Endometrial microvascular endothelial cells (primary cell): ENCODE measurements at regions not wholly inside any gene's neighbourhood (a gene's known extent, or its start where the extent isn't known, plus 50 kb on each side); places are given as distances from the start of the nearest gene placed in this dataset.

Experiments used
- in situ Hi-C: cut with HindIII; loops from 2 replicates; pipeline ENCODE4 v1.10.0; 2017; ENCODE audit warnings: low sequenced_read_pairs, low pct_unique_long_range_greater_than_20kb; ENCODE audit errors: inconsistent ontology term

DNA sequence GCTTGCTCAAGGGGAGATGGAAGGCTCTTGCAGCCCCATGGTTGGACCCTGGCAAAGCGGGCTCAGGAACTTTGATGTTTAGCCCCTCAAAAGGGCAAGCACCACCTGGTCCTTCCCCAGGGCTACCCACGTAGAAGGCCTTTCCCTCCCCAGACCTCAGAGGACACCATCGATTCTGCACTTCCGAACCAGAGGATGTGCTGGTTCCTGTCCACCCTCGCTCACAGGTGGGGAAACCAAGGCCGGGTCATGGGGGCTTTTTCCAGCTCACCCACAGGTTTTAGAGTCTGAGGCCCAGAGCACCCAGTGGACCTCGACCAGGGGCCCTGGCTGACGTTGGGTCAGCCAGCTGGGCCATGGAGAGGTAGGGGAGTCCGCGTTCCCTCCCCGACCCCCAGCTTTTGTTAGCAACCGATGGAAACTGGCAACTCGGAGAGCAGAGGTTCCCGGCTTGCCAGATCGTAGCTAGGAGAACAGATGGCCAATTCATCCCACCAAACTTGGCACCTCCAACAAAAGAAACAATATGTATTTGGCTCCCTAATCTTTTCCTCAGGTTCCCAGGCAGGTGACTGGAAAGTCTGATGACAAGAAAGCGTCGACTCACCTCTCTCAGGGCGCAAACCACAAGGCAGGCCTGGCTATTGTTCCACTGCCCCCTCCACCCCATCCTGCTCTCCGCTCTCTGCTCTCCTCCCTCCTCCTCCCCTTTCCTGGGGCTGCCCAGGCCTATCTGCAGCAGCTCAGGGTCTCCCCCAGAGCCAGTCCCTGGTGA lies 167.6 kb upstream of the SMIM23 start:
- in situ Hi-C loops: no loop called here

GRCh38 chr5:171619196-171619595 lies 166.4 kb upstream of the SMIM23 start:
- in situ Hi-C loops: no loop called here

GRCh38 chr5:171619744-171620143 lies 165.9 kb upstream of the SMIM23 start:
- in situ Hi-C loops: no loop called here

GRCh38 chr5:171622010-171622409 lies 163.6 kb upstream of the SMIM23 start:
- in situ Hi-C loops: no loop called here

- in situ Hi-C loops: no loop called here
Observed at GRCh38 chr5:171623107-171623506, 162.5 kb upstream of the SMIM23 start.

DNA sequence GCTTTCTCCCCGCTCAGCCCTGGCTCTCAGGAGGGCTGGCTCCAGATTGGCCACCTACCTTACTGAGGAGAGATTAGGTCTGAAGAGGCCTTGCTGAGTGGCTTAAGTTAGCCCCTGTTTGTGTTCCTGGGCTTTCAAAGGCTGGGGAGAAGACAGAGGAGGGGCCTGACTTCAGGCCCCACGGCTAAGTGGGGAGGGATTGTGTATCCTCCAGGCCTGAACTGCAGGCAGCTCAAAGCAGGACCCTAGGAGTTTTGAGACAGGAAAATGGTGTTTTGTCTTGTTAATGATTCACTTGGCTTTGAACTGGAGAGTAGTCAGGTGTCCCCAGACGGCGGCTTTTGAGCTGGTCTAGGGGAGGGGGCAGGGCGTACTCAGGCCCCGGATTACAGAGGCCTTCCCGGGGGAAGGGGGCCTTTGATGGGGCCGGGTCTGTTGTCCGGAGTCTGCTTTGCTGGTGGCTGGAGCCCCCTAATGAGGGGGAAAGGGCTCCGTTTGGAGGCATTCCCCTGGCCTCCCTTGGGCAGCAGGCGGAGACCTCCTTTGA lies 162.0 kb upstream of the SMIM23 start:
- in situ Hi-C loops: no loop called here

GRCh38 chr5:171624396-171624795 lies 161.2 kb upstream of the SMIM23 start:
- in situ Hi-C loops: no loop called here

- in situ Hi-C loops: loop anchor here (25.0 kb wide), 1 partner anchor 237 kb away; no protein-coding TSS in a partner anchor
Observed at GRCh38 chr5:171625646-171626045, 160.0 kb upstream of the SMIM23 start.

DNA sequence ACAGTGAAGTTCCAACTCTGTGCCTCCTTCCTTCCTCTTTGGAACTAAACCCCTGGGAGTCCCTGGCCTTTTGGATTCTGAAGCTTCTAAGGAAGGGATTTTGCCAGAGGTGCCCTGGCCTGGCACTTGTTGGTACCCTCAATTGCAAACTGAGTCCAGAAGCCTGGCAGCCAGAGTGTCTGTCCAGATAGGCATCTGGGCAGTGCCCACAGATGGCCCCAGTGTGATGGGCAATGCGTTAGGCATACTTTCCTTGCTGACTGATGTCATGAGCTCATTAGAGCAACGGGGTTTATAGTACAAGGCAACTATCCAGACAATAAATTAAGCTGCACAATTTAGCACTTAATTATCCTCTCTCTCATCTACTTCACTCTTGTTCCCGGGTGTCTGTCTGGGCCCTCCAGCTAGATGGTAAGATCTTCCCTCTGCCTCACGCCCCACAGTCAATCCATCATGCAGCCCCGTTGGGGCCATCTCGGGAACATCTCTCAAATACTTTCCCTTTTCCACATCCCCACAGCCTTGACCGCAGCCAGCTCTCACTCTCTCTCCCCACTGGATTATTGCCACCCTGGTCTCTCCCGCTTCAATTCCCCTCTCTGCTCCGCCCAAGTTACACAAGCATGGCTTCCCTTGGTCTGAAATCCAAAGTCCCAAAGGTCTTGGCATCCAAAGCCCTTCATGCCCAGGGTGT lies 157.5 kb upstream of the SMIM23 start:
- in situ Hi-C loops: loop anchor here (25.0 kb wide), 1 partner anchor 234 kb away; no protein-coding TSS in a partner anchor

DNA sequence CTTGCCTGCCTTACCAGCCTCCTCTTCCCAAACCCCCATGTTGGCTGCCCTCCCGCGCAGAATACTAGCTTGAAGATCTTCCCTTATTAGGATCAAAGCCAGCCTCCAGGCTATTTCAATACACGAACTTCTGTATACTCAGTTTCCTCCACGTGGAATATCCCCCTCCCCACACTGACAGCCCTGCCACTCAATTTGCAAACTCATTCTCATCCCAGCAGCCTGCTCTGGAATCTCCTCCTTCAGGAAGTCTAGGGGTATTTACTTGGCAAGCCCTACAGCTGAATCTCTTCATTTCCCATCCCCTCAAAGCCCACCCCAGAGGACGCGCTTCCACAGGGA lies 157.0 kb upstream of the SMIM23 start:
- in situ Hi-C loops: loop anchor here (25.0 kb wide), 1 partner anchor 234 kb away; no protein-coding TSS in a partner anchor

GRCh38 chr5:171629221-171629620 lies 156.4 kb upstream of the SMIM23 start:
- in situ Hi-C loops: loop anchor here (25.0 kb wide), 1 partner anchor 233 kb away; no protein-coding TSS in a partner anchor

DNA sequence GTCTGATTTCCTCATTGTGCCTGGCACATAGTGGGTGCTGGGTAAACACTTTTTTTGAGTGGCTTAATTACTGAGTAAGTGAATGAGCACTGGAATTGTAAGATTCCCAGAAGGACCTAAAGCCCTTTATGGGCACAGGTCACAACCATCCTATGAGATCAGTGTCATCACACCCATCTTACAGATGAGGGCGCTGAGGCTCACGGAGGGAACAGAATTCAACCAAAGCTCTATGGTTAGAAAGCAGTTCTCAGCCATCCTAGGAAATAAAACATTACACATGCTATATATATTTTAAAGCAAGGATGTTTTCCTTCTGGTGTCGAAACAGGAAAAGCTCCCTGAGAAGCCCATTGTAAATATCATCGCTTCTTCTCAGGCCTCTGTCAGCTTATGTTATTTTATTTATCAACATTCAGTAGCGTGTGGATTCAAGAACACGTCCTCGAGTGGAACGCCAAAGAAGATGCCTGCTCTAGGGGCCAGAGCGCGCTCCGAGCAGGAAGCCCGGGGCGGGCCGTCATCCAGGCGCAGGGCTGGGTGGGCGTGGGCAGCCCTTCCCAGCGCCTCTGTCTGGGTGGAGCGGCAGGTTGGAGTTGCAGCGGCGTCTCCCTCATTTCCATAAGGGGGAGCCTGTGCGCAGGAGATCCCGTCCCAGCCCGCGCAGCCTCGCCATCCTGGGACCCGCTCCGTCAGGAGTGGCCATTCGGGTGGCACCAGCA lies 155.8 kb upstream of the SMIM23 start:
- in situ Hi-C loops: loop anchor here (25.0 kb wide), 1 partner anchor 233 kb away; no protein-coding TSS in a partner anchor

DNA sequence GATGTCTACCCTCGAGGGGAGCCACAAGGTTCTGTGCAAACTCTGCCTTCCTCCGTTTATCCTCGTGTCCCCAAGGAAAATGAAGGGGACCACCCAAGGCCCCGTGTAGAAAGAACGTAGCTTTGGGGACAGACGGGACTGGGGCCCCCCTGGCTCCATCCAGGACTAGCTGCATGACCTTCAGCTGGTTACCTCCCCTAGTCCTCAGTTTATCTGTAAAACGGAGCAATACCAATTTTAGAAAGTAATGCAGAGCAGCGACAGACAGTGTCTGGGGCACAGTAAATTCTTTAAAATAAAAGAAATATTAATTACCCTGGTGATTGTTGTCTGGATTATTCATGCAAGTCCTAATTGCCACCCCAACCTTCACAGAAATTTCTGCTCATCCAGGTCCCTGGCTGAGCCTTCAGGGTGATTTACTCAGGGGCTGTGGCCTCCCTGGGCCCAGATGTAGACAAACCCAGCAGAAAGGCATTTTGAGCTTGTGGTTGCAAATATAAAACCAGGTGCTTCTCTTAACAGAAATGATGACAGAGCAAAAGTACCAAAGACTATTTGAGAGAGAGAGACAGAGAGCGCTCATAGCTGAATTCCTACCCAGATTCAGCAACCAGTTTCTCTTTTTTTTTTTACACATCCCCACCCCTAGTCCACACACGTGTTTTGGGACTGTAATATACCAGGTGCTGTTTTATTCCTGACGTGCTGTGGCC lies 155.1 kb upstream of the SMIM23 start:
- in situ Hi-C loops: loop anchor here (25.0 kb wide), 1 partner anchor 232 kb away; no protein-coding TSS in a partner anchor

- in situ Hi-C loops: loop anchor here (25.0 kb wide), 1 partner anchor 230 kb away; no protein-coding TSS in a partner anchor
Observed at GRCh38 chr5:171632616-171633015, 153.0 kb upstream of the SMIM23 start.

GRCh38 chr5:171633776-171634470 lies 151.7 kb upstream of the SMIM23 start:
- in situ Hi-C loops: loop anchor here (25.0 kb wide), 1 partner anchor 228 kb away; no protein-coding TSS in a partner anchor

GRCh38 chr5:171634511-171634910 lies 151.1 kb upstream of the SMIM23 start:
- in situ Hi-C loops: loop anchor here (25.0 kb wide), 1 partner anchor 228 kb away; no protein-coding TSS in a partner anchor

GRCh38 chr5:171635028-171635427 lies 150.6 kb upstream of the SMIM23 start:
- in situ Hi-C loops: loop anchor here (25.0 kb wide), 1 partner anchor 227 kb away; no protein-coding TSS in a partner anchor
